Stimulated activated CD4-positive, alpha-beta T cell treated with anti-CD3 and anti-CD28 coated beads, Interleukin-15, amount 100 ng/mL, for 48 hours (primary cell): ENCODE measurements at regions not wholly inside any gene's neighbourhood (a gene's known extent, or its start where the extent isn't known, plus 50 kb on each side); places are given as distances from the start of the nearest gene placed in this dataset.

ENCODE experiments used
- DNase-seq, 2 donors: peaks; one replicate each; pipeline ENCODE4 v3.0.0-alpha.2; 2020; ENCODE audit warnings: low read depth in 2 of 2

- DNase-seq = no peak
These were observed 575.4 kb upstream of the SORCS1 start for GRCh38 chr10:107739951-107740350.

- no peak for DNase-seq
These were observed 569.0 kb upstream of the SORCS1 start for GRCh38 chr10:107733328-107734130.

- DNase-seq = no peak
These were observed 567.5 kb upstream of the SORCS1 start for GRCh38 chr10:107732045-107732444.

- no peak for DNase-seq
These were observed 564.3 kb upstream of the SORCS1 start for GRCh38 chr10:107728807-107729206.

GRCh38 chr10:107727767-107728317, 563.3 kb upstream of the SORCS1 start:
- DNase-seq = no peak

GRCh38 chr10:107718864-107719263, 554.4 kb upstream of the SORCS1 start:
- DNase-seq = no peak

- no peak for DNase-seq
These were observed 552.5 kb upstream of the SORCS1 start for GRCh38 chr10:107717046-107717445.

GRCh38 chr10:107715565-107715964, 551.1 kb upstream of the SORCS1 start:
- DNase-seq = no peak

- DNase-seq = no peak
These were observed 544.5 kb upstream of the SORCS1 start for GRCh38 chr10:107708981-107709380.

- no peak for DNase-seq
These were observed 541.7 kb upstream of the SORCS1 start for GRCh38 chr10:107706096-107706725.

GRCh38 chr10:107701943-107702342, 537.4 kb upstream of the SORCS1 start:
- no peak for DNase-seq

- DNase-seq = no peak
These were observed 527.6 kb upstream of the SORCS1 start for GRCh38 chr10:107692072-107692471.

GRCh38 chr10:107689323-107689722, 524.8 kb upstream of the SORCS1 start:
- no peak for DNase-seq

- no peak for DNase-seq
These were observed 523.2 kb upstream of the SORCS1 start for GRCh38 chr10:107687701-107688100.

- DNase-seq = no peak
These were observed 521.6 kb upstream of the SORCS1 start for GRCh38 chr10:107686095-107686494.

- DNase-seq = no peak
These were observed 507.5 kb upstream of the SORCS1 start for GRCh38 chr10:107671960-107672359.

GRCh38 chr10:107666214-107666613, 501.7 kb upstream of the SORCS1 start:
- DNase-seq = no peak

- no peak for DNase-seq
These were observed 501.0 kb upstream of the SORCS1 start for GRCh38 chr10:107665459-107665858.

GRCh38 chr10:107657851-107658250, 493.3 kb upstream of the SORCS1 start:
- no peak for DNase-seq

GRCh38 chr10:107656932-107657331, 492.4 kb upstream of the SORCS1 start:
- no peak for DNase-seq

GRCh38 chr10:107653832-107654287, 489.4 kb upstream of the SORCS1 start:
- no peak for DNase-seq

GRCh38 chr10:107650939-107651338, 486.4 kb upstream of the SORCS1 start:
- DNase-seq = no peak

GRCh38 chr10:107649249-107649648, 484.7 kb upstream of the SORCS1 start:
- no peak for DNase-seq
